PFSK-1 (cell line): ENCODE measurements at regions not wholly inside any gene's neighbourhood (a gene's known extent, or its start where the extent isn't known, plus 50 kb on each side); places are given as distances from the start of the nearest gene placed in this dataset.

Source experiments
- POLR2AphosphoS5 ChIP-seq: IDR thresholded peaks from 2 replicates; pipeline ENCODE4 v1.6.1; 2012; ENCODE audit warnings: low read depth, mild to moderate bottlenecking, control low read depth, low read length, moderate library complexity
- REST ChIP-seq, 2 experiments: IDR thresholded peaks; 2 replicates each; pipeline versions ENCODE4 v1.6.1 to v1.8.0; 2011 to 2012; ENCODE audit warnings: low read depth in 2 of 2, low read length in 2 of 2, control low read depth in 1 of 2, inconsistent platforms in 1 of 2, mild to moderate bottlenecking in 1 of 2, moderate library complexity in 1 of 2; ENCODE audit not compliant: insufficient read depth in 1 of 2
- TAF1 ChIP-seq: IDR thresholded peaks from 2 replicates; pipeline ENCODE4 v1.6.1; 2012; ENCODE audit warnings: low read length, control low read depth, borderline replicate concordance; ENCODE audit not compliant: insufficient read depth

- TF ChIP-seq REST (IDR thresholded peaks at IDR 0.05; ENCODE audit: insufficient read depth in 1 of 2, low read depth in 2 of 2, low read length in 2 of 2), result no peak
- no peak for TF ChIP-seq POLR2AphosphoS5
- no peak for TF ChIP-seq TAF1
Measured at GRCh38 chr11:23933721-23934120, 563.1 kb upstream of the LUZP2 start.
